GM12875 (cell line): ENCODE measurements at regions not wholly inside any gene's neighbourhood (a gene's known extent, or its start where the extent isn't known, plus 50 kb on each side); places are given as distances from the start of the nearest gene placed in this dataset.

ENCODE experiments used
- H3K4me3 ChIP-seq: one replicate; pipeline ENCODE4 v1.5.1; 2011; ENCODE audit warnings: low read depth, low read length, control low read depth
- TF ChIP-seq, protein P1 (sequence below): IDR thresholded peaks from 2 replicates; pipeline ENCODE4 v1.5.1; 2011; ENCODE audit warnings: low read depth, mild to moderate bottlenecking, control low read depth, inconsistent platforms, low read length, moderate library complexity, borderline replicate concordance; ENCODE audit not compliant: insufficient read depth

DNA sequence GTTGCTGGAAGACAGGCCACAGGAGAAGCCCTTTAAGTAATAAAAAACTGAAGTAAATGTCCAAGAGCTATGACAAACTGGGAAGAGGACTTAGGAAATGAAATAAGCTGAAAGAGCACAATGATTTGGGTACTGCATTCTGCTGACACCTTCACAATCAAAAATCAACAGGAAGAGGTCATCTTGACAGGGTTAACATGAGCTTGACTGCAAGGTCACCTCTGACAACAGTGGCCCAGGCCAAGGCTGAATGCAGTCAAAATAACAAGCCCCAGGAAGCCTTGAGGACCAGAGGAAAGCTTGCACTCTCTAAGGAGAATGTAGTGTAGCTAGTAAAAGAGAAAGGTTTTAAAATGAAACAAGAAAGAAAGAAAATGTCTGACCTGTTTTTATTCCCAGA is 179.3 kb downstream of the SEC16B start:
- TF ChIP-seq, protein P1, sequence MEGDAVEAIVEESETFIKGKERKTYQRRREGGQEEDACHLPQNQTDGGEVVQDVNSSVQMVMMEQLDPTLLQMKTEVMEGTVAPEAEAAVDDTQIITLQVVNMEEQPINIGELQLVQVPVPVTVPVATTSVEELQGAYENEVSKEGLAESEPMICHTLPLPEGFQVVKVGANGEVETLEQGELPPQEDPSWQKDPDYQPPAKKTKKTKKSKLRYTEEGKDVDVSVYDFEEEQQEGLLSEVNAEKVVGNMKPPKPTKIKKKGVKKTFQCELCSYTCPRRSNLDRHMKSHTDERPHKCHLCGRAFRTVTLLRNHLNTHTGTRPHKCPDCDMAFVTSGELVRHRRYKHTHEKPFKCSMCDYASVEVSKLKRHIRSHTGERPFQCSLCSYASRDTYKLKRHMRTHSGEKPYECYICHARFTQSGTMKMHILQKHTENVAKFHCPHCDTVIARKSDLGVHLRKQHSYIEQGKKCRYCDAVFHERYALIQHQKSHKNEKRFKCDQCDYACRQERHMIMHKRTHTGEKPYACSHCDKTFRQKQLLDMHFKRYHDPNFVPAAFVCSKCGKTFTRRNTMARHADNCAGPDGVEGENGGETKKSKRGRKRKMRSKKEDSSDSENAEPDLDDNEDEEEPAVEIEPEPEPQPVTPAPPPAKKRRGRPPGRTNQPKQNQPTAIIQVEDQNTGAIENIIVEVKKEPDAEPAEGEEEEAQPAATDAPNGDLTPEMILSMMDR = no peak
- H3K4me3 ChIP-seq = no peak overlapping the region

DNA sequence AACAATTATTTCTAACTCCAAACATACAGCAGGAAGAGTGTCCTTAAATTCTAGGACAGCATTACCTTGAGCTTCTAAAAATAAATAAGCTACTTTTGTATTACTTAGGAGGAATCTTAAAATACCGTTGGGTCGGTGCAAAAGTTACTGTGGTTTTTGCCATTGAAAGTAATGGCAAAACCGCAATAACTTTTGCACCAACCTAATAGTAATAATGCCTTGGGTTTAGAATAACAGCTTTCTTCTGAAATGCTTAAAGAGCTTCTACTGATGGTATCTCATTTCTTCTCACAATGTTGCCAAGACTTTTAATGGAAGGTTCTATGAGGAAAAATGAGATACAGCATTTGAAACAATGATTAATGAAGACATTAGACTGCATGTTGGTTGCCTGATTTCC is 179.9 kb downstream of the SEC16B start:
- TF ChIP-seq, protein P1 = no peak
- H3K4me3 ChIP-seq = no peak overlapping the region

DNA sequence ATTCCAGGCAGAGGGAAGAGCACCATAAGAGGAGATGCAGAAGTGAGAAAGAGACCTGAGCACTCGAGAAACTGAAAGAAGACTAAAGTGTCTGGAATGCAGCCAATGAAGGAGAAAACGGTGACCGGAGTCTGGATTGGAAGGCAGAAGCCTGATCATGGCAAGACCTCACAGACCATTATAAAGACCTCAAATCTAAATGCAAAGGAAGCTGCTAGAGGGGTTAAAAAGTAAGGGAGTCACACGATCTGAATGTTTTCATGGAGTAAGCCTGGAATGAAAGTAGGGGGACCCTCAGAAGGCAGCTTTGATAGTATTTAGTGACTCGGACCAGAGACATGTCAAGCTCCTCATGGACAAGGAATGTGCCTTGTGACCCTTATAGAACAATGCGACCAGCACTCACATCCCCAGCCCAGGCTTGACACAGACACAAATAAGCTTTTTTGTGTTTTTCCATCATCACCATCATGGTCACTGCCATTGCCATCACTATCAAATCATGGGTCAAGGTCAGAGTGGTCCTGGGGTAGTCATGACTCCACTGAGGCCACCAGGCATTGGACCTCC is 183.6 kb downstream of the SEC16B start:
- no peak overlapping the region for H3K4me3 ChIP-seq
- TF ChIP-seq, protein P1 = no peak

DNA sequence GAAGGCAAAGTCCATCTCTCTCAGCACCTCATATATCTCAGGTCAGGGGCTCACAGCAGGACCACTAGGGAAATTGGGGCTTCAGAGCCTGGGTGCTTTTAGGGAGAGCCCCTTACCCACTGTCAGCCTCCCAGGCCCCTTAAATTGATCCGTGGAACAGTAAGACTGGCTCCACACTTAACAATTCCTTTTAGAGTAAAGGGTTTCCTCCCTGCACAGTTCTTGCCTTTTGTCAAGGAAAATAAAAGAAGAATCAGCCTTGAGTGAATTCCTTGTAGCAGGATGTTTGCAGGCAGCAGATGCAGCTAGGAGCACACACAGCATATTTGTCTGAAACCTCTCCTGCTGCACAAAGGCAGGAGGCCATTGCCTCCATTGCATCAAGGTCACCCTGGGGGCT is 184.9 kb downstream of the SEC16B start:
- H3K4me3 ChIP-seq = no peak overlapping the region
- TF ChIP-seq, protein P1 = no peak

DNA sequence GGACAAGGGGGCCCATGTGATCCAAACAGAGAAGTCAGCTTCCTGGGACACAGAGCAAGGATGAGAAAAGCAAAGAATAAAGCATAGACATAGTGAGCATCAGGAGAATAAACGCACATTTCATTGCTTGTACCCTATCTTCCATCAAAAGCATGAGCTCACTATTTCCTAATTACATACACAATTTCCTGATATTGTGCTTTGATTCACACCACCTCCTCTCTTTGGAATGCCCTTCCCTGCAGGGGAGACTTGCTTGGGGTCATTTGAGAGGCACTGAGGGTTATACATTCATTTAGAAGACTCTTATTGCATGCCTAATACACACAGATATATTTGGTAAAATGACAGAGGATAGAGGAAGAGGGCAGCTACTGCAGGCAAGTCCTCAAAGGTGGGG is 185.4 kb downstream of the SEC16B start:
- TF ChIP-seq, protein P1 = no peak
- no peak overlapping the region for H3K4me3 ChIP-seq

DNA sequence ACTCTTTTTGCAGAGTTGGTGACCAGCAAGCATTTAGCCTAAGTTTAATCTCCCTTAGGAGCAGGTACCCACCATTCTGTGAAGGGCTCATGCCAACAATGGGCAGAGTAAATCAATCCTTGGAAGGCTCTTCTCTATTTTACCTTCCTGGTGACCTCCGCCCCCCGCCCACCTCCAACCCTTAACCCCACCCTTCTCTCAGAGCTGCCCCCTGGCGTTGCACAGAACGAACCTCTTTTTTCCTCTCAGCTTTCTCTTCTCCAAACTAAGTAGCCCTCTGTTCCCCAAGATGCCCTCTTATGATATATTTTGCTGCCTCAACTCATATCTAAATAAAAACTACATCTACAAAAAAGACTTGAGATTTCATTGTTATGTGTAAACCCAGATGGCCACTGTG is 186.8 kb downstream of the SEC16B start:
- no peak overlapping the region for H3K4me3 ChIP-seq
- TF ChIP-seq, protein P1 = peak; percentile 5; the same call in 1 of the 2 replicates

DNA sequence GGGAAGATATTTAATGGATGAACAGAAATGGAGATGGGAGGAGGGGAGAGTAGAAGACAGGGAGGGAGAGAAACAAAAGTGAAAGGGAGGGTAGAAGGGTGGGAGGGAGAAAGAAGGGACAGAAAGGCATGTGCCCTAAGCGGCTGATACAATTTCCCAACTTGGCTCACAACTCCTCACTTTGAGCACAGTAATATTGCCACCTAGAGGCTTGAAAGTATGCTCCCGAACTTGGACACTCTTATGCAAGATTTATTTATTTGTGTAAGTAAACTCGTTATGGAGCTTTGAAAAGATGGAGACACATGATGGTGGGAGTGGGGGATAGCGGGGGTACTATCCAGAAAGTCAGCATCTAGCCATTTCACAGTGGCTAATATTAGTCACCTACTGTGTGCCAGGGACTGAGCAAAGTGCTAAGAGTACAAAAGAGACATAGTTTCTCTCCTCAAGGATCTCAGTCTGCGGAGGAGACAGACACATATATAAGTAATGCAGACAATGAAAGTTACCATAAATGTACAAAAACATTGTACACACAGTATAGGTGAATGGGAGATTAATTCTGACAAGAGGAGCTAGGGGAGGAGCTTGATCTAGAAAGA is 189.7 kb downstream of the SEC16B start:
- TF ChIP-seq, protein P1 = peak; percentile 22; the same call in 1 of the 2 replicates
- H3K4me3 ChIP-seq = no peak overlapping the region
